NCI-H146 treated with DMSO at 0.1 percent for 48 hours (cell line): ENCODE measurements at regions not wholly inside any gene's neighbourhood (a gene's known extent, or its start where the extent isn't known, plus 50 kb on each side); places are given as distances from the start of the nearest gene placed in this dataset.
"Not testable (repeated sequence)": the region's sequence is repeated elsewhere in the genome, so short reads cannot be mapped to it uniquely, and the experiment has no call there.

Experiments used
- DNase-seq: peaks from one replicate; lab custom pipeline; 2025; ENCODE audit not compliant: unreplicated experiment; lab: John Stamatoyannopoulos, UW

GRCh38 chr11:42434911-42435310 lies 876.9 kb upstream of the API5 start:
- DNase-seq, result not testable (repeated sequence)

- no peak for DNase-seq
These were observed 867.4 kb upstream of the API5 start for GRCh38 chr11:42444406-42444805.

- no peak for DNase-seq
These were observed 849.1 kb upstream of the API5 start for GRCh38 chr11:42462558-42463310.

GRCh38 chr11:42465623-42466022 lies 846.2 kb upstream of the API5 start:
- DNase-seq, result no peak

- no peak for DNase-seq
These were observed 838.7 kb upstream of the API5 start for GRCh38 chr11:42473106-42473505.

- no peak for DNase-seq
These were observed 829.0 kb upstream of the API5 start for GRCh38 chr11:42482822-42483221.

- DNase-seq, result no peak
These were observed 821.3 kb upstream of the API5 start for GRCh38 chr11:42490506-42490905.

GRCh38 chr11:42494459-42494858 lies 817.3 kb upstream of the API5 start:
- no peak for DNase-seq

- no peak for DNase-seq
These were observed 812.8 kb upstream of the API5 start for GRCh38 chr11:42498971-42499370.

- DNase-seq, result no peak
These were observed 809.6 kb upstream of the API5 start for GRCh38 chr11:42502151-42502550.

- no peak for DNase-seq
These were observed 789.8 kb upstream of the API5 start for GRCh38 chr11:42521994-42522393.

- DNase-seq, result peak; percentile 13
These were observed 787.1 kb upstream of the API5 start for GRCh38 chr11:42524534-42525227.

- no peak for DNase-seq
These were observed 785.4 kb upstream of the API5 start for GRCh38 chr11:42526426-42526825.

GRCh38 chr11:42528471-42528870 lies 783.3 kb upstream of the API5 start:
- no peak for DNase-seq

- no peak for DNase-seq
These were observed 782.9 kb upstream of the API5 start for GRCh38 chr11:42528911-42529310.

- DNase-seq, result no peak
These were observed 775.0 kb upstream of the API5 start for GRCh38 chr11:42536611-42537360.

- DNase-seq, result no peak
These were observed 769.5 kb upstream of the API5 start for GRCh38 chr11:42542336-42542735.

- no peak for DNase-seq
These were observed 767.9 kb upstream of the API5 start for GRCh38 chr11:42543844-42544419.

GRCh38 chr11:42544726-42545125 lies 767.1 kb upstream of the API5 start:
- DNase-seq, result no peak

GRCh38 chr11:42545954-42546353 lies 765.8 kb upstream of the API5 start:
- DNase-seq, result no peak

- DNase-seq, result no peak
These were observed 759.0 kb upstream of the API5 start for GRCh38 chr11:42552786-42553185.

GRCh38 chr11:42555190-42555589 lies 756.6 kb upstream of the API5 start:
- no peak for DNase-seq
